HG03457 (cell line): ENCODE measurements at regions not wholly inside any gene's neighbourhood (a gene's known extent, or its start where the extent isn't known, plus 50 kb on each side); places are given as distances from the start of the nearest gene placed in this dataset.

Experiments used
- ATAC-seq: cut with Tn5 transposase; IDR thresholded peaks from one replicate; pipeline ENCODE4 v1.9.1; 2021; ENCODE audit warnings: moderate number of reproducible peaks; ENCODE audit not compliant: unreplicated experiment

- ATAC-seq: no peak
These were observed 132.7 kb downstream of the RDH14 start for GRCh38 chr2:18427762-18428161.

- ATAC-seq: no peak
These were observed 134.3 kb downstream of the RDH14 start for GRCh38 chr2:18426174-18426573.

GRCh38 chr2:18425210-18425703 lies 135.2 kb downstream of the RDH14 start:
- no peak for ATAC-seq

GRCh38 chr2:18423636-18424035 lies 136.8 kb downstream of the RDH14 start:
- no peak for ATAC-seq

GRCh38 chr2:18422432-18423165 lies 137.9 kb downstream of the RDH14 start:
- ATAC-seq: no peak

- ATAC-seq: no peak
These were observed 146.6 kb downstream of the RDH14 start for GRCh38 chr2:18413676-18414396.

GRCh38 chr2:18412980-18413675 lies 147.3 kb downstream of the RDH14 start:
- no peak for ATAC-seq

- no peak for ATAC-seq
These were observed 148.8 kb downstream of the RDH14 start for GRCh38 chr2:18411626-18412025.

GRCh38 chr2:18410543-18410942 lies 149.9 kb downstream of the RDH14 start:
- no peak for ATAC-seq

GRCh38 chr2:18408638-18409037 lies 151.8 kb downstream of the RDH14 start:
- ATAC-seq: no peak

- no peak for ATAC-seq
These were observed 154.2 kb downstream of the RDH14 start for GRCh38 chr2:18406219-18406618.

- ATAC-seq: no peak
These were observed 155.7 kb downstream of the RDH14 start for GRCh38 chr2:18404708-18405107.

- no peak for ATAC-seq
These were observed 156.4 kb downstream of the RDH14 start for GRCh38 chr2:18403921-18404522.

GRCh38 chr2:18402831-18403230 lies 157.6 kb downstream of the RDH14 start:
- ATAC-seq: no peak

GRCh38 chr2:18401471-18401870 lies 159.0 kb downstream of the RDH14 start:
- no peak for ATAC-seq

GRCh38 chr2:18399601-18400000 lies 160.9 kb downstream of the RDH14 start:
- ATAC-seq: no peak

- ATAC-seq: no peak
These were observed 161.6 kb downstream of the RDH14 start for GRCh38 chr2:18398833-18399232.

GRCh38 chr2:18396329-18397010 lies 164.0 kb downstream of the RDH14 start:
- ATAC-seq: no peak

- ATAC-seq: no peak
These were observed 164.9 kb downstream of the RDH14 start for GRCh38 chr2:18395555-18395954.

GRCh38 chr2:18387441-18388206 lies 172.8 kb downstream of the RDH14 start:
- ATAC-seq: peak; percentile 87
